Liver (tissue), 8 donors: ENCODE measurements at regions not wholly inside any gene's neighbourhood (a gene's known extent, or its start where the extent isn't known, plus 50 kb on each side); places are given as distances from the start of the nearest gene placed in this dataset.
A peak's percentile ranks its signal among the peaks of the same experiment; 100 is the strongest.

Experiments
- DNase-seq: peaks from one replicate; pipeline ENCODE4 v3.0.0-alpha.2; 2017; ENCODE audit warnings: low spot score
- H3K27ac ChIP-seq, 2 donors: one replicate each; pipeline ENCODE4 v1.7.0; 2013; ENCODE audit warnings: inconsistent platforms in 2 of 2, low read length in 2 of 2, control low read depth in 1 of 2, low read depth in 1 of 2, mild to moderate bottlenecking in 1 of 2
- H3K27me3 ChIP-seq, 4 donors: one replicate each; pipeline versions ENCODE4 v1.6.1 to v1.7.0; 2013; ENCODE audit warnings: low read length in 3 of 4, inconsistent platforms in 1 of 4, mild to moderate bottlenecking in 1 of 4, moderate library complexity in 1 of 4; ENCODE audit not compliant: control insufficient read depth in 4 of 4, insufficient read depth in 4 of 4
- H3K36me3 ChIP-seq, 4 donors: one replicate each; pipeline versions ENCODE4 v1.6.1 to v1.7.0; 2013; ENCODE audit warnings: low read length in 3 of 4, mild to moderate bottlenecking in 3 of 4, low read depth in 1 of 4, moderate library complexity in 1 of 4; ENCODE audit not compliant: control insufficient read depth in 4 of 4, insufficient read depth in 3 of 4
- H3K4me1 ChIP-seq, 4 donors: one replicate each; pipeline versions ENCODE4 v1.6.1 to v1.7.0; 2013; ENCODE audit warnings: low read length in 3 of 4, mild to moderate bottlenecking in 3 of 4, moderate library complexity in 1 of 4; ENCODE audit not compliant: control insufficient read depth in 4 of 4, insufficient read depth in 4 of 4
- H3K4me3 ChIP-seq, 3 donors: one replicate each; pipeline versions ENCODE4 v1.6.1 to v1.7.0; 2013; ENCODE audit warnings: low read length in 3 of 3, control low read depth in 1 of 3, low read depth in 1 of 3, mild to moderate bottlenecking in 1 of 3
- H3K9ac ChIP-seq, 2 donors: one replicate each; pipeline ENCODE4 v1.7.0; 2013; ENCODE audit warnings: low read length in 2 of 2, mild to moderate bottlenecking in 2 of 2, moderate library complexity in 2 of 2, control low read depth in 1 of 2, low read depth in 1 of 2
- H3K9me3 ChIP-seq, 4 donors: one replicate each; pipeline versions ENCODE4 v1.6.1 to v1.7.0; 2013; ENCODE audit warnings: low read length in 3 of 4; ENCODE audit not compliant: control insufficient read depth in 4 of 4
- CTCF ChIP-seq: fragments of 150-350 bp; IDR thresholded peaks from 2 replicates; pipeline ENCODE4 v1.5.1; 2017; ENCODE audit warnings: improper control_type of control experiment, low read depth, low read length; ENCODE audit not compliant: missing input control
- EGR1 ChIP-seq, 2 donors: IDR thresholded peaks; 2 replicates each; pipeline ENCODE4 v1.6.1; 2016 to 2018; ENCODE audit warnings: antibody characterized with exemption in 2 of 2, low read depth in 2 of 2
- FOXA1 ChIP-seq: IDR thresholded peaks from 2 replicates; pipeline ENCODE4 v1.6.1; 2016; ENCODE audit warnings: antibody characterized with exemption
- FOXA2 ChIP-seq: IDR thresholded peaks from 2 replicates; pipeline ENCODE4 v1.6.1; 2016; ENCODE audit warnings: antibody characterized with exemption
- GABPA ChIP-seq, 2 donors: IDR thresholded peaks in 1 of 2; conservative IDR thresholded peaks in 1 of 2; 2 replicates each; pipeline ENCODE4 v1.6.1; 2016; ENCODE audit warnings: antibody characterized with exemption in 2 of 2, mild to moderate bottlenecking in 1 of 2, moderate library complexity in 1 of 2
- HNF4A ChIP-seq, 2 donors: conservative IDR thresholded peaks; 2 replicates each; pipeline ENCODE4 v1.6.1; 2016; ENCODE audit warnings: antibody characterized with exemption in 2 of 2, mild to moderate bottlenecking in 2 of 2
- HNF4G ChIP-seq: IDR thresholded peaks from 2 replicates; pipeline ENCODE4 v1.6.1; 2016; ENCODE audit warnings: antibody characterized with exemption
- JUND ChIP-seq, 2 donors: IDR thresholded peaks; 2 replicates each; pipeline ENCODE4 v1.6.1; 2016; ENCODE audit warnings: antibody characterized with exemption in 2 of 2
- NR2F2 ChIP-seq: IDR thresholded peaks from 2 replicates; pipeline ENCODE4 v1.6.1; 2016; ENCODE audit warnings: antibody characterized with exemption
- RAD21 ChIP-seq, 2 donors: IDR thresholded peaks; 2 replicates each; pipeline ENCODE4 v1.6.1; 2016; ENCODE audit warnings: antibody characterized with exemption in 2 of 2, mild to moderate bottlenecking in 2 of 2
- RXRA ChIP-seq, 2 donors: IDR thresholded peaks; 2 replicates each; pipeline ENCODE4 v1.6.1; 2017 to 2018; ENCODE audit warnings: antibody characterized with exemption in 2 of 2, mild to moderate bottlenecking in 1 of 2
- SP1 ChIP-seq: IDR thresholded peaks from 2 replicates; pipeline ENCODE4 v1.6.1; 2018; ENCODE audit warnings: antibody characterized with exemption, mild to moderate bottlenecking
- TAF1 ChIP-seq: conservative IDR thresholded peaks from 2 replicates; pipeline ENCODE4 v1.6.1; 2016; ENCODE audit warnings: antibody characterized with exemption, mild to moderate bottlenecking
- YY1 ChIP-seq: IDR thresholded peaks from 2 replicates; pipeline ENCODE4 v1.6.1; 2016; ENCODE audit warnings: antibody characterized with exemption, mild to moderate bottlenecking
- WGBS: extraction: QIAGEN DNeasy Blood & Tissue Kit; methylation state at CpG from one replicate; pipeline ENCODE4 v1.1.7; 2013; 5-methylcytosine and 5-hydroxymethylcytosine counted together
- TF ChIP-seq, protein P1 (sequence below): IDR thresholded peaks from 2 replicates; pipeline ENCODE4 v1.6.1; 2016; ENCODE audit warnings: antibody characterized with exemption
- TF ChIP-seq, protein P2 (sequence below): IDR thresholded peaks from 2 replicates; pipeline ENCODE4 v1.6.1; 2016; ENCODE audit warnings: antibody characterized with exemption
- TF ChIP-seq, protein P3 (sequence below): IDR thresholded peaks from 2 replicates; pipeline ENCODE4 v1.6.1; 2016; ENCODE audit warnings: antibody characterized with exemption
- TF ChIP-seq, protein P4 (sequence below): IDR thresholded peaks from 2 replicates; pipeline ENCODE4 v1.6.1; 2016; ENCODE audit warnings: antibody characterized with exemption, mild to moderate bottlenecking
- donor health status: healthy.
- donor health status: healthy.
- donor health status: healthy.
- donor health status: healthy.
- donor health status: healthy.

DNA sequence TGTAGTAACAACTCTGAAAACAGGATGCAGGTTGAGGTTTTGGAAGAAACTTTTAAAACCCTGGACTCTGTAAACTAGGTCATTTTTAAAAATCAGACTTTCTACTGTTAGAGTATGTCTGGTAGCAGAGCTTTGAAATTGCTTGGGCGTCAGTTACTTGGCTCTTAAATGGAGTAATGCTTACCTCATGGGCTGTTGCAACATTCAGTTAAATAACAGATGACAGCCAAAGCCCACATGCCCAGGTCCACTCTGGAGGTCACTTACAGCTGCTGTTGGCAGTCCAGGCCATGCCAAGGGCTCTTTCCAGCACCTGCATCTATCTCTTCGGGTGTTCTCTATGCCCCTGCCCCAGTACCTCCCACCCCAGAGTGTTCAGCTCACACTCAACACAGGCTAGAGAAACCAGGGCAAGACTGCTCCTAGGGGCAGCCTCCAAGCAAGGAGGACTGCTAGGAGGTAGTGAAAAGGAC lies 96.4 kb downstream of the BANF2 start (continued):
- peak in 1 of 2 donors; percentile 19 for TF ChIP-seq GABPA (IDR thresholded peaks at IDR 0.05 in 1 of 2, conservative IDR thresholded peaks at IDR 0.05 in 1 of 2)
- TF ChIP-seq SP1 = peak; percentile 92
- TF ChIP-seq JUND (IDR thresholded peaks at IDR 0.05) = peak; percentile 82 to 90
- no peak for TF ChIP-seq CTCF

GRCh38 chr20:17795501-17796071 lies 95.8 kb downstream of the BANF2 start:
- TF ChIP-seq FOXA2 (no peak), RAD21 (IDR thresholded peaks at IDR 0.05) (peak in 1 of 2 donors; percentile 30), HNF4G (no peak), GABPA (IDR thresholded peaks at IDR 0.05 in 1 of 2, conservative IDR thresholded peaks at IDR 0.05 in 1 of 2) (no peak), EGR1 (IDR thresholded peaks at IDR 0.05; ENCODE audit: low read depth in 2 of 2) (no peak), FOXA1 (no peak), RXRA (IDR thresholded peaks at IDR 0.05) (peak in 1 of 2 donors; percentile 43), TAF1 (no peak), YY1 (peak; percentile 8), NR2F2 (no peak), HNF4A (conservative IDR thresholded peaks at IDR 0.05) (peak in 1 of 2 donors; percentile 4), SP1 (peak; percentile 44)
- TF ChIP-seq, protein P1, sequence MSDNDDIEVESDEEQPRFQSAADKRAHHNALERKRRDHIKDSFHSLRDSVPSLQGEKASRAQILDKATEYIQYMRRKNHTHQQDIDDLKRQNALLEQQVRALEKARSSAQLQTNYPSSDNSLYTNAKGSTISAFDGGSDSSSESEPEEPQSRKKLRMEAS = peak; percentile 34
- TF ChIP-seq, protein P2, sequence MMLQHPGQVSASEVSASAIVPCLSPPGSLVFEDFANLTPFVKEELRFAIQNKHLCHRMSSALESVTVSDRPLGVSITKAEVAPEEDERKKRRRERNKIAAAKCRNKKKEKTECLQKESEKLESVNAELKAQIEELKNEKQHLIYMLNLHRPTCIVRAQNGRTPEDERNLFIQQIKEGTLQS = no peak
- TF ChIP-seq, protein P3, sequence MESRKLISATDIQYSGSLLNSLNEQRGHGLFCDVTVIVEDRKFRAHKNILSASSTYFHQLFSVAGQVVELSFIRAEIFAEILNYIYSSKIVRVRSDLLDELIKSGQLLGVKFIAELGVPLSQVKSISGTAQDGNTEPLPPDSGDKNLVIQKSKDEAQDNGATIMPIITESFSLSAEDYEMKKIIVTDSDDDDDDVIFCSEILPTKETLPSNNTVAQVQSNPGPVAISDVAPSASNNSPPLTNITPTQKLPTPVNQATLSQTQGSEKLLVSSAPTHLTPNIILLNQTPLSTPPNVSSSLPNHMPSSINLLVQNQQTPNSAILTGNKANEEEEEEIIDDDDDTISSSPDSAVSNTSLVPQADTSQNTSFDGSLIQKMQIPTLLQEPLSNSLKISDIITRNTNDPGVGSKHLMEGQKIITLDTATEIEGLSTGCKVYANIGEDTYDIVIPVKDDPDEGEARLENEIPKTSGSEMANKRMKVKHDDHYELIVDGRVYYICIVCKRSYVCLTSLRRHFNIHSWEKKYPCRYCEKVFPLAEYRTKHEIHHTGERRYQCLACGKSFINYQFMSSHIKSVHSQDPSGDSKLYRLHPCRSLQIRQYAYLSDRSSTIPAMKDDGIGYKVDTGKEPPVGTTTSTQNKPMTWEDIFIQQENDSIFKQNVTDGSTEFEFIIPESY = no peak
- TF ChIP-seq, protein P4, sequence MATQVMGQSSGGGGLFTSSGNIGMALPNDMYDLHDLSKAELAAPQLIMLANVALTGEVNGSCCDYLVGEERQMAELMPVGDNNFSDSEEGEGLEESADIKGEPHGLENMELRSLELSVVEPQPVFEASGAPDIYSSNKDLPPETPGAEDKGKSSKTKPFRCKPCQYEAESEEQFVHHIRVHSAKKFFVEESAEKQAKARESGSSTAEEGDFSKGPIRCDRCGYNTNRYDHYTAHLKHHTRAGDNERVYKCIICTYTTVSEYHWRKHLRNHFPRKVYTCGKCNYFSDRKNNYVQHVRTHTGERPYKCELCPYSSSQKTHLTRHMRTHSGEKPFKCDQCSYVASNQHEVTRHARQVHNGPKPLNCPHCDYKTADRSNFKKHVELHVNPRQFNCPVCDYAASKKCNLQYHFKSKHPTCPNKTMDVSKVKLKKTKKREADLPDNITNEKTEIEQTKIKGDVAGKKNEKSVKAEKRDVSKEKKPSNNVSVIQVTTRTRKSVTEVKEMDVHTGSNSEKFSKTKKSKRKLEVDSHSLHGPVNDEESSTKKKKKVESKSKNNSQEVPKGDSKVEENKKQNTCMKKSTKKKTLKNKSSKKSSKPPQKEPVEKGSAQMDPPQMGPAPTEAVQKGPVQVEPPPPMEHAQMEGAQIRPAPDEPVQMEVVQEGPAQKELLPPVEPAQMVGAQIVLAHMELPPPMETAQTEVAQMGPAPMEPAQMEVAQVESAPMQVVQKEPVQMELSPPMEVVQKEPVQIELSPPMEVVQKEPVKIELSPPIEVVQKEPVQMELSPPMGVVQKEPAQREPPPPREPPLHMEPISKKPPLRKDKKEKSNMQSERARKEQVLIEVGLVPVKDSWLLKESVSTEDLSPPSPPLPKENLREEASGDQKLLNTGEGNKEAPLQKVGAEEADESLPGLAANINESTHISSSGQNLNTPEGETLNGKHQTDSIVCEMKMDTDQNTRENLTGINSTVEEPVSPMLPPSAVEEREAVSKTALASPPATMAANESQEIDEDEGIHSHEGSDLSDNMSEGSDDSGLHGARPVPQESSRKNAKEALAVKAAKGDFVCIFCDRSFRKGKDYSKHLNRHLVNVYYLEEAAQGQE = peak; percentile 15
- DNase-seq = no peak
- no peaks in the 10 kb centered on the region for H3K27me3 ChIP-seq
- H3K4me1 ChIP-seq = peaks cover 12 to 37% (median 26%) of the 10 kb centered on the region in 4 donors
- H3K4me3 ChIP-seq = no peak overlapping the region
- no peaks in the 10 kb centered on the region for H3K36me3 ChIP-seq
- H3K9ac ChIP-seq = peak overlapping the region in 1 of 2 donors; percentile 67
- WGBS = 40% methylated on average over 5 of the region's 5 CpGs
- H3K9me3 ChIP-seq = no peaks in the 10 kb centered on the region
- H3K27ac ChIP-seq = peak overlapping the region; percentile 79 to 87
